ENCODE measurements at regions not wholly inside any gene's neighbourhood (a gene's known extent, or its start where the extent isn't known, plus 50 kb on each side); places are given as distances from the start of the nearest gene placed in this dataset.

- TF ChIP-seq CTCF (IDR thresholded peaks at IDR 0.05) (no peak), POLR2AphosphoS5 (IDR thresholded peaks at IDR 0.05) (no peak), POLR2A (IDR thresholded peaks at IDR 0.05) (no peak)
These were observed 386.4 kb upstream of the ANO5 start for GRCh38 chr11:21806508-21806907.
